GM12874 (cell line): ENCODE measurements at regions not wholly inside any gene's neighbourhood (a gene's known extent, or its start where the extent isn't known, plus 50 kb on each side); places are given as distances from the start of the nearest gene placed in this dataset.

Experiments used
- CTCF ChIP-seq: IDR thresholded peaks from 2 replicates; pipeline ENCODE4 v1.5.1; 2011; ENCODE audit warnings: low read depth, mild to moderate bottlenecking, control low read depth, low read length, moderate library complexity; ENCODE audit not compliant: insufficient read depth

GRCh38 chr3:83953417-83954089 lies 1005.2 kb upstream of the CADM2 start:
- no peak for TF ChIP-seq CTCF

- TF ChIP-seq CTCF, result no peak
These were observed 1002.4 kb upstream of the CADM2 start for GRCh38 chr3:83956431-83956830.

GRCh38 chr3:83968356-83968755 lies 990.4 kb upstream of the CADM2 start:
- no peak for TF ChIP-seq CTCF

GRCh38 chr3:83971666-83972065 lies 987.1 kb upstream of the CADM2 start:
- no peak for TF ChIP-seq CTCF

GRCh38 chr3:84008623-84009022 lies 950.2 kb upstream of the CADM2 start:
- TF ChIP-seq CTCF, result no peak

- TF ChIP-seq CTCF, result no peak
These were observed 934.9 kb upstream of the CADM2 start for GRCh38 chr3:84023842-84024241.

GRCh38 chr3:84039099-84039498 lies 919.7 kb upstream of the CADM2 start:
- no peak for TF ChIP-seq CTCF
